ENCODE measurements at regions not wholly inside any gene's neighbourhood (a gene's known extent, or its start where the extent isn't known, plus 50 kb on each side); places are given as distances from the start of the nearest gene placed in this dataset.

DNA sequence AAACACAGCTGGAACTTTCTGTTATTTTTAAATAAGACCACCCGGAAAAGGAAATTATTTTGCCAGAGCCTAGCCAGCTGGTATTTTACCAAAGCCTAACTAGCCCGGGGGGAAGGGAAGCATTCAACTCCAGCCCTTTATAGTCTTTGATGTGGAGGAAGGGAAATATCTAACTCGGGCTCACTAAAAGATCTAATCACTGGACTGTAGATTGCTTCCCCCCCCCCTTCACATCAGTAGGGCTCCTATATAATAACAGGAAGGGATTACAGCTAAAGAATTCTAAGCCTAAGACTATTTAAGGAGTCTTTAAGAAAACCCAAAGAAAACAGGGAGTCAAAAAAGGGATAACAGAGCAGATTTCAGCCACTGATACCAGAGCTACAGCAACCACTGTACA, 431.1 kb downstream of the KCNH5 start:
- no peak overlapping the region for H2BK20ac ChIP-seq (ENCODE audit: low read depth, low read length)
- POLR2A ChIA-PET (ENCODE audit: unreplicated experiment): no interaction called here
- no peaks in the 10 kb centered on the region for H3K79me1 ChIP-seq (ENCODE audit: low read depth in 1 of 2, low read length in 2 of 2)
- H3K4ac ChIP-seq (ENCODE audit: low read depth, low read length): no peak overlapping the region
- DNase-seq: no peak
- no peaks in the 10 kb centered on the region for H3K36me3 ChIP-seq (ENCODE audit: control insufficient read depth, insufficient read depth, low read length)
- no peak overlapping the region for H4K5ac ChIP-seq (ENCODE audit: low read depth, low read length)
- intact Hi-C loops (cut with micrococcal nuclease): no loop called here
- H2AK9ac ChIP-seq (replicated peaks; ENCODE audit: low read depth, low read length, poor library complexity): no peak overlapping the region
- H3K4me2 ChIP-seq (ENCODE audit: low read depth, low read length): no peak overlapping the region
- no peak overlapping the region for H2AK5ac ChIP-seq (ENCODE audit: low read depth, low read length)
- no peak overlapping the region for H2BK5ac ChIP-seq (ENCODE audit: low read depth, low read length, poor library complexity, severe bottlenecking)
- H2AFZ ChIP-seq (replicated peaks; ENCODE audit: low read length, poor library complexity): no peak overlapping the region
- no peak overlapping the region for H4K91ac ChIP-seq (ENCODE audit: insufficient read depth, low read depth, low read length)
- no peak overlapping the region for H2BK120ac ChIP-seq (ENCODE audit: low read depth, low read length)
- no peak overlapping the region for H4K8ac ChIP-seq (ENCODE audit: low read depth in 2 of 2, low read length in 2 of 2)
- no peak overlapping the region for H3K18ac ChIP-seq (ENCODE audit: low read depth, low read length)
- H3K9me1 ChIP-seq (ENCODE audit: insufficient read depth, low read length): no peaks in the 10 kb centered on the region
- CTCF ChIA-PET: no interaction called here
- H2BK15ac ChIP-seq (ENCODE audit: low read depth, low read length): no peak overlapping the region
- no peaks in the 10 kb centered on the region for H3K9me3 ChIP-seq (ENCODE audit: control insufficient read depth, insufficient read depth, low read length)
- dilution Hi-C loops (cut with HindIII; ENCODE audit: low sequenced_read_pairs, unreplicated experiment): no loop called here
- H3K9ac ChIP-seq (ENCODE audit: low read depth, low read length): no peak overlapping the region
- TF ChIP-seq FOS (IDR thresholded peaks at IDR 0.05; ENCODE audit: low read depth, low read length) (no peak), CHD1 (IDR thresholded peaks at IDR 0.05; ENCODE audit: low read depth, low read length) (no peak), ELK1 (IDR thresholded peaks at IDR 0.05; ENCODE audit: borderline replicate concordance, low read depth, low read length) (no peak), MAZ (IDR thresholded peaks at IDR 0.05; ENCODE audit: borderline replicate concordance, low read depth, low read length) (no peak), SMC3 (IDR thresholded peaks at IDR 0.05; ENCODE audit: low read depth, low read length) (no peak), RFX5 (IDR thresholded peaks at IDR 0.05; ENCODE audit: low read depth, low read length) (no peak), RCOR1 (IDR thresholded peaks at IDR 0.05; ENCODE audit: insufficient replicate concordance, low read length) (no peak), CEBPB (IDR thresholded peaks at IDR 0.05; ENCODE audit: low read depth, low read length) (no peak), MAFK (IDR thresholded peaks at IDR 0.05; ENCODE audit: low read depth, low read length) (no peak), RAD21 (IDR thresholded peaks at IDR 0.05; ENCODE audit: low read length) (no peak), NFE2L2 (IDR thresholded peaks at IDR 0.05; ENCODE audit: low read depth, low read length) (no peak), MXI1 (IDR thresholded peaks at IDR 0.05; ENCODE audit: borderline replicate concordance, low read depth, low read length) (no peak), CTCF (conservative IDR thresholded peaks at IDR 0.05; ENCODE audit: low read depth, low read length) (no peak), POLR2A (IDR thresholded peaks at IDR 0.05; ENCODE audit: low read depth, low read length) (no peak), BHLHE40 (IDR thresholded peaks at IDR 0.05; ENCODE audit: low read depth, low read length) (no peak)
- TF ChIP-seq, protein P1, sequence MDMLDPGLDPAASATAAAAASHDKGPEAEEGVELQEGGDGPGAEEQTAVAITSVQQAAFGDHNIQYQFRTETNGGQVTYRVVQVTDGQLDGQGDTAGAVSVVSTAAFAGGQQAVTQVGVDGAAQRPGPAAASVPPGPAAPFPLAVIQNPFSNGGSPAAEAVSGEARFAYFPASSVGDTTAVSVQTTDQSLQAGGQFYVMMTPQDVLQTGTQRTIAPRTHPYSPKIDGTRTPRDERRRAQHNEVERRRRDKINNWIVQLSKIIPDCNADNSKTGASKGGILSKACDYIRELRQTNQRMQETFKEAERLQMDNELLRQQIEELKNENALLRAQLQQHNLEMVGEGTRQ (IDR thresholded peaks at IDR 0.05; ENCODE audit: low read depth, low read length): no peak
- no peak overlapping the region for H3K56ac ChIP-seq (ENCODE audit: extremely low read depth, insufficient read depth, low read length)
- H3K27me3 ChIP-seq (ENCODE audit: control insufficient read depth, insufficient read depth, low read length): no peaks in the 10 kb centered on the region
- BruUV-seq (replicated peaks): no TSS peak
- no peak overlapping the region for H3K23ac ChIP-seq (ENCODE audit: low read depth, low read length)
- no peak overlapping the region for H3K27ac ChIP-seq (ENCODE audit: insufficient read depth, low read length)
- no CpG with 5 or more reads among the region's 3 CpGs for WGBS, 2 experiments (ENCODE audit: extremely low coverage in 2 of 2, insufficient read length in 1 of 2)
- H3K4me1 ChIP-seq (ENCODE audit: control insufficient read depth, insufficient read depth, low read length): no peaks in the 10 kb centered on the region
- no peak overlapping the region for H3K4me3 ChIP-seq (ENCODE audit: insufficient read depth, low read depth, low read length)
- H3K14ac ChIP-seq (replicated peaks; ENCODE audit: low read depth, low read length): no peak overlapping the region
- in situ Hi-C loops (cut with MboI; ENCODE audit: low sequenced_read_pairs): no loop called here
- H4K20me1 ChIP-seq (ENCODE audit: insufficient read depth, low read length): no peaks in the 10 kb centered on the region
- no peak for ATAC-seq (ENCODE audit: low read depth)

Measured in IMR-90 (cell line).